Activated naive CD8-positive, alpha-beta T cell treated with anti-CD3 and anti-CD28 coated beads for 36 hours (primary cell): ENCODE measurements at regions not wholly inside any gene's neighbourhood (a gene's known extent, or its start where the extent isn't known, plus 50 kb on each side); places are given as distances from the start of the nearest gene placed in this dataset.

Experiments
- DNase-seq: peaks from one replicate; pipeline ENCODE4 v3.0.0; 2021
- H3K27ac Mint-ChIP-seq: one replicate; pipeline ENCODE4 v1.8.0; 2022; ENCODE audit warnings: mild to moderate bottlenecking, moderate library complexity, mixed read lengths
- H3K27me3 Mint-ChIP-seq: one replicate; pipeline ENCODE4 v1.8.0; 2022; ENCODE audit warnings: mild to moderate bottlenecking, mixed read lengths
- H3K36me3 Mint-ChIP-seq: one replicate; pipeline ENCODE4 v1.8.0; 2021; ENCODE audit warnings: mild to moderate bottlenecking, mixed read lengths
- H3K4me1 Mint-ChIP-seq: one replicate; pipeline ENCODE4 v1.8.0; 2021; ENCODE audit warnings: mixed read lengths
- H3K4me3 Mint-ChIP-seq: one replicate; pipeline ENCODE4 v1.8.0; 2022; ENCODE audit warnings: mild to moderate bottlenecking, moderate library complexity, mixed read lengths
- H3K9me3 Mint-ChIP-seq: one replicate; pipeline ENCODE4 v1.8.0; 2022; ENCODE audit warnings: mixed read lengths

DNA sequence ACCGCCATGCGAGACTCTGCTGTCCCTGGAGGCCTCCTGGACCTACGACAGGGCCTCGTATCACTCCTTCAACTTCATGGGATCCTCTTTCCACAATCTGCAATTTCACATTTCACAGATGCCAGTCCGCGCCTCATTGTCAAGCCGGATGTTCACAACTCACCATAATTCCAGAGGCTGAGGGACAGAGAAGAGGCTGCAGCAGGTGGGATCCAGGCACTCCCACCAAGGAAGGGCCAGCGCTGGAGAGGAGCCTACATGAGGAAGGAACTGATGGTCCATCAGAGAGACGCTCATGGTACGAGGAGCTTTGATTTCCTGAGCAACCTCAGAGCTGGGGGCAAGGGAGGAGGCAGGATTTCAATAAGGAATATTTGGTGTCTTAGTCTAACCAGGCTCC, 495.0 kb downstream of the BRD1 start:
- Mint-ChIP-seq H3K27ac (no peak overlapping the region), H3K4me1 (no peaks in the 10 kb centered on the region), H3K27me3 (no peaks in the 10 kb centered on the region), H3K36me3 (no peaks in the 10 kb centered on the region), H3K9me3 (no peaks in the 10 kb centered on the region), H3K4me3 (no peak overlapping the region)
- no peak for DNase-seq

DNA sequence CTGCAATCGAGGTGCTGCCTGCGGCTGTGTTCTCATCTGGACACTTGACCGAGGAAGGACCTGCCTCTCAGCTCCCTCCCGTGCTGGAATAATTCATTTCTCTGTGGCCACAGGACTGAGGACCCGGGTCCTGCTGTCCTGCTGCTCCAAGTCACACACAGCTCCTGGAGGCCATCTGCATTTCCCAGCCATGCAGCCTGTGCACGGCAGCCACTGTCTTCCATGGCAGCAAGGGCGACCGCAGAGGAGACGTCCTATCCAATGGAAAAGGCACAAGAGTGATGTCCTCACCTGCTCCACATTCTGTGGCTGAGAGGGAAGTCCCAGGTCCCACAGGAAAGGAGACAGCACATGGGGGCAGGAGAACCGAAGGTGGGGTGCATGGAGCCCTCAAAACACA, 495.8 kb downstream of the BRD1 start:
- Mint-ChIP-seq H3K36me3 (no peaks in the 10 kb centered on the region), H3K27ac (no peak overlapping the region), H3K27me3 (no peaks in the 10 kb centered on the region), H3K4me1 (no peaks in the 10 kb centered on the region), H3K4me3 (no peak overlapping the region), H3K9me3 (peaks cover 4% of the 10 kb centered on the region)
- no peak for DNase-seq

DNA sequence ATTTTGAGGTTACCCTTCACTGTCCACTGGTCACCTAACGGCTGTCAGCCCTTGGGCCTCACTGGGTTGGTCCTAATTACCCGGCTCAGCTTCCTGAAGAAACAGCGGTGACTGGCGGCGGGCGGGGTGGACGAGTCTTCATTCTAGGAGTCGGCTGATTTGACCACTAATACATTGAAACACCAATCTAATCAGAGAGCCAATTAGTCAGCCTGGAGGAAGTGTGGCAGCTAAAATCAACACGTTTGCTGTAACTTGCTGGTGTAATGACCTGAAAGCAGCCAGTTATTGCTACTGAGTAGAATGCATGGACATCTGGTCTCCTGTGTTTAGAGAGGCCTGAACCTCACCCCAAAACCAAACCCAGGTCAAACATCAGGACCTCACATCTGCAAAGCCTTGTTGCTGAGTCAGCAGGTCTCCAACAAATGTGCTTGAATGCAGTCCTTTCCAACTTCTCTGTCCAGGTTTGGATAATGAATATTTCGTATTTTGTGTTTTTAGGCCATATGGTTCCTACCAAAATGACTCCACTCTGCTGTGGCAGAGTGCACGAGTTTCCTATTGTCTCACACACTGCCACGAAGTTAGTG, 496.4 kb downstream of the BRD1 start:
- no peak for DNase-seq
- H3K4me3 Mint-ChIP-seq: no peak overlapping the region
- peaks cover 4% of the 10 kb centered on the region for H3K9me3 Mint-ChIP-seq
- no peak overlapping the region for H3K27ac Mint-ChIP-seq
- H3K36me3 Mint-ChIP-seq: no peaks in the 10 kb centered on the region
- no peaks in the 10 kb centered on the region for H3K27me3 Mint-ChIP-seq
- H3K4me1 Mint-ChIP-seq: no peaks in the 10 kb centered on the region

DNA sequence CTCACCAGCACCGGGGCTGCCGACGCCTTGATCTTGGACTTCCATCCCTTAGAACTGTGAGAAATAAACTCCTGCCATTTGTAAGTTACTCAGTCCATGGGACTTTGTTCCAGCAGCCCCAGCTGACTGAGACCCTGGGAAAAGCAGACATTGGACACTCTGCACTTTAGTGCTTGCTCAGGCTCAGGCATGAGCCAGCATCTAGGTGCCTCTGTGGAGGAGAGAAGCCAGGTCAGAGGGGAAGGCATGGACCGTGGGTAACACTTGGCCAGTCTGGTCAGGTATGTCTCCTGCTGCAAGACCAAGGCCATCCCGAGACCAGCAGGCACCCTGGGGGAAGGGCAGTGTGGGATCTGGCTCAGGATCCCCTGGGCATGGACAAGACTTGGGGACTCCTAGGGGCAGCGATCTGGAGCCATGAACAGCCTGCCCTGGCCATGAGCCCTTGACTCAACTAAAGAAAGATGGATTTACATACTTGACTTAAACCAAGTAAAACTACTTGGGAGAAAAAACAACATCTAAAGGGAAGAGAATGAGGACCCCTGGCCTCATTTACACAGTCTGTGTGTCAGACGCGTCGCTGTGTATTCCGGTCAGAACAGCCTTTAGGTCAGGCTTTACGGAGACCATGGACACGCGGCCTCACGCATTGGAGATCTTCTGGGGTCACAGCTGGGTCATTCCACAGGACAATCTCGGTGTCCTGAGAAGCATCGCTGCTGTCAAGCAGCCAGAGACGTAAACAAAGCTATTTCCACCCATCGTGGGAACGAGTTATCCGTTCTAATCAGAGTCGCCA, 497.1 kb downstream of the BRD1 start:
- Mint-ChIP-seq H3K4me1 (no peaks in the 10 kb centered on the region), H3K9me3 (peaks cover 4% of the 10 kb centered on the region), H3K27ac (no peak overlapping the region), H3K27me3 (no peaks in the 10 kb centered on the region), H3K36me3 (no peaks in the 10 kb centered on the region), H3K4me3 (no peak overlapping the region)
- no peak for DNase-seq

DNA sequence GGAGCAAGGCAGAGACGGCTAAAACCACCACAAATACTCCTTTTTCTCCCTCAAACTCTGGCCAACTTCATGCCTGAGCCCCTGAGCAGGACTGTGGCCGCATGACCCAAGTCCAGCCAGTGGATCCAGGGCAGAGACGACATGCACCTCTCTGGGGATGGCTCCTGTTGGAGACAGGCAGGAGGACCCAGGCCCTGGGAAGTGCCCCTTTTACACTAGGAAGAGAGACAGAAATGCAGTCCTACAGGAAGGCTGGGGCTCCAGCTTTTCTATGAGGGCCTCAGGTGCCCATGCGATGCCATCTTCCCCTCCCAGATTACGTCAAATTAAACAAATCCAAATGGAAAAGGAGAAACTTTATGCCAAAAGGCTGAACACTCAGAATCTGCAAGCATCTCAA, 498.0 kb downstream of the BRD1 start:
- H3K27ac Mint-ChIP-seq: no peak overlapping the region
- no peak overlapping the region for H3K4me3 Mint-ChIP-seq
- H3K9me3 Mint-ChIP-seq: peaks cover 4% of the 10 kb centered on the region
- DNase-seq: no peak
- no peaks in the 10 kb centered on the region for H3K27me3 Mint-ChIP-seq
- no peaks in the 10 kb centered on the region for H3K4me1 Mint-ChIP-seq
- no peaks in the 10 kb centered on the region for H3K36me3 Mint-ChIP-seq

DNA sequence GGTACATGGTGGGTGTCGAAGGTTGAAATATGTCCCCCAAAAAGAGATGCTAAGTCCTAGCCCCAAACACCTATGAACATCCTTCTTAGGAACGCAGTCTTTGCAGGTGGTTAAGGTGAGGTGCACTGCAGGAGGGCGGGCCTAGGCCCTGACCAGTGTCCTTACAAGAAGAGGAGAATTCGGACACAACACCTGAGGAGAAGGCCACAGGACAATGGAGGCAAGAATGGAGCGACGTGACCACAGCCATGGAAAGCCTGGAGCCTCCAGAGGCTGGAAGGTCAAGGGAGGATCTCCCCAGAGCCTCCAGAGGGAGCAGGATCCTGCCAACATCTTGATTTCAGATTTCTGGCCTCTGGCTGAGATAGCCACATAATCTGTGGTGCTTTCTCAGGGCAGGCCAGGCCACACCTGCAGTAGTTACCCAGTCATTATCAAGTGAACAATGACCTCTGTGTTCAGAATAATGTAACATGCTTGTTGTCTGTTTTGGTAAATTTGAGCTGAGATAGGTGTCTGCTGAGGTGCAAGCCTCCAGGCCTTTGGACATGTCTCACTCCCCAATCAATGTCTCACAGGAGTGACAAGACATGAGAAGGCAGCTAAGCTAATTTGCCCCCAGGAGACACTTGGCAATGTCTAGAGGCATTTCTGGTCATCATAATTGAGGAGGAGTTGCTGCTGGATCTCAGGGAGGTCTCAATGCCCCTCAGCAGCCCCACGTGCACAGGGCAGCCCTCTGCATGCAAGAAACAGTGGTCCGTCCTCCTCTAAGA, 498.9 kb downstream of the BRD1 start:
- no peak for DNase-seq
- H3K27me3 Mint-ChIP-seq: no peaks in the 10 kb centered on the region

DNA sequence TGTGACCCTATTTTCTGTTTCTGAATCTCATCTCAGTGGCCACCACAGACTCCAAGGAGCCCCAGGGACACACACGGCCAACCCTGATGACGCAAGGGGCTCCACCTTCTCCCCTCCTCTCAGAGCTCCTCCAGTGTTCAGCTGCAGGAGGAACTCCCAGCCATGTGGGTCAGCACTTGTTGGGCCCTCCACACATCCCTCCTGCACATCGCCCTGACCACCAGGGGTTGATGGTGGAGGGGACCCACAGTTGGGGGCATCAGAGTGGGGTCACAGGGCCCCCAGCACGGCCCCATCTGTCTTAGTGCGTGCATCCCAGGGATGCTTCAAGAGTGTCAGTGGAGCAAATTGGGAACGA, 499.6 kb downstream of the BRD1 start:
- Mint-ChIP-seq H3K27ac (no peak overlapping the region), H3K36me3 (no peaks in the 10 kb centered on the region), H3K9me3 (peaks cover 4% of the 10 kb centered on the region), H3K4me3 (no peak overlapping the region), H3K27me3 (peaks cover 4% of the 10 kb centered on the region), H3K4me1 (no peaks in the 10 kb centered on the region)
- DNase-seq: no peak

More for the DNA sequence above, 498.9 kb downstream of the BRD1 start:
- Mint-ChIP-seq H3K27ac (no peak overlapping the region), H3K4me1 (no peaks in the 10 kb centered on the region), H3K9me3 (peaks cover 4% of the 10 kb centered on the region), H3K4me3 (no peak overlapping the region), H3K36me3 (no peaks in the 10 kb centered on the region)

DNA sequence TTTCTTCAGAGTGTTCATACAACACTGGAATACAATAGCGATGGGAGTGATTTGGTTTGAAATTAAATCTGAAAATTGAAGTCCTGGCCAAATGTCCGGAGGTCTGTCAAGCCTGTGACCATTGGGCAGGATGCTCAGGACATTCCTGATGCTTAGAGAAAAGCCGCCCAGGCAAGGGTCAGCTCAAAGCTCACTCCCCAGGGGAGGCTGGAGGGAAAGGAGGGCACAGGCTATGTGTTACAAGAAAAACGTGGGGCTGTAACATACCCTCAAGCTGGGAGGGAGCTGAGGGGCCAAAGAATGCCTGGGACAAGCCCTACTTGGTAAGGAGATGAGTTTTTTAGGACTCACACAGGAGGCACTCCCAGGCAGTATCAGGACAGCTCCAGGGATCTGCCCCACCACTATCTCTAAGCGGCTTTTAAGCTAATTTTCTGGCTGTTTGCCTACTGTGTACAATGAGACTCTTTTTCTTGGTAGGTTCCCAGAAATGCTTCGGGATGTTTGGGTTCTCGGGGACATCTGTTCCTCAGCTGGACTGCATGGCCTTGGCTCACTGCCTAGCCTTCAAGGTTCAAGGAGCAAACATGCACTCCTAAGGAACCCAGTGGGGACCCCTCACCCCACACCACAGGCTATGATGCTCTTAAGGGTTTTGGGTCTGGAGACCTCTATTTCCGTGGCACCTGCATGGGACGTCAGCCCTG, 500.1 kb downstream of the BRD1 start:
- no peak for DNase-seq
- no peaks in the 10 kb centered on the region for H3K4me1 Mint-ChIP-seq
- peaks cover 4% of the 10 kb centered on the region for H3K9me3 Mint-ChIP-seq
- H3K36me3 Mint-ChIP-seq: no peaks in the 10 kb centered on the region
- H3K4me3 Mint-ChIP-seq: no peak overlapping the region
- H3K27ac Mint-ChIP-seq: no peak overlapping the region
- H3K27me3 Mint-ChIP-seq: peaks cover 7% of the 10 kb centered on the region

DNA sequence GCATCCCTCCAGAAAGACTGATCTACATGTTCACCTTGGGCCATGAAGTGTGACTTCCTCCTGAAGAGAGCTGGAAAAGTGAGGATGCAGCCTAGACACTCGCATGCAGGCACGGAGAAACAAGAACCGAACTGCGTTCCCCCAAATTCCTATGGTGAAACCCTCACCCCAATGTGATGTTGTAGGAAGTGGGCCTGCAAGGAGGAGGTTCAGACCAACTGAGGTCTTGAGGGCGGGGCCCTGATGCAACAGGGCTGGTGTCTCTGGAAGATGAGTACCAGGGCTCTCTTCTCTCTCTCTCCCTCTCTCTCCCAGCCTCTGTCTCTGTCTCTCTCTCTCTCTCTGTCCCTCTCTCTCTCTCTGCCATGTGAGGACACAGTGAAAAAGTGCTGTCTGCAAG, 501.1 kb downstream of the BRD1 start:
- H3K27me3 Mint-ChIP-seq: peaks cover 15% of the 10 kb centered on the region
- no peak overlapping the region for H3K27ac Mint-ChIP-seq
- H3K9me3 Mint-ChIP-seq: peaks cover 4% of the 10 kb centered on the region
- no peaks in the 10 kb centered on the region for H3K36me3 Mint-ChIP-seq
- no peak for DNase-seq
- H3K4me3 Mint-ChIP-seq: no peak overlapping the region
- H3K4me1 Mint-ChIP-seq: no peaks in the 10 kb centered on the region

DNA sequence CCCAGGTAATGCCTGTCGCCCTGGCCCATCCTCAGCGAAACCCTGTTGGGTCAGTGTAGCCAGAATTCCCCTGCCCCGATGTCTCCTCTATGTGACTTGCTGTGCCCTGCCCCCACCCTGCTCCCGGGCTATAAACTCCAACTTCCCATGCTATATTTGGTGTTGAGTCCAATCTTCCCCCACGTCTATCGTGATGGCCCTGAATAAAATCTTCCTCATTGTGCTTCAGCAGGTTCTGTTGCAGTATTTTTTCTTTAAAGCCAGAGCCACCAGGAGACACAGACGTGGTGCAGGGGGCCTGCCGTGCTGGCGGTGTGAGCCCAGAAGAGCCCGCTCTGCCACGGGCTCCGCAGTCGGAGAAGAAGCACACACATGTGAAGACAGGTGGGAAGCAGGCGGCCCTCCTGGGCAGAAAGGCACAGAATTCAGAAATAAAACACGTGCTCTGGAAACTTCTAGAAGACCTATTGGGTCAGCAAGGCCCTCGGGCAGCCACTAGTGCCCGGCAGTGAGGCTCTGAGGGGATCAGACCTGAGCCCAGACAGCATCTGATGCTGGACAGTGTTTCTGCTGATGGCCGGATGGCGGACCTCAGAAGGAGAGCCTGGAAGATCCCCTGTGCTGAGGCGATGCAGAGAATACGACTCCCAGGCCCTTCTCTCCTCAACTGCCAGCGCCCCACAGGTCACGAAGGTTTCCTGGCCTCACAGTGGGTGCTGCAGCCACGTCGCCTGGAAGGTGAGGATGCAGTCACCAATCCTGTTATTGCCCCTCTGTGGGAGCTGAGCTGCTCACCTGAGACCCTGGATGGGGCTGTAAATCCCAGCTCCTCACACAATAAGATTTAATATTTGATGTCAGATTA, 501.9 kb downstream of the BRD1 start:
- H3K27ac Mint-ChIP-seq: no peak overlapping the region
- no peaks in the 10 kb centered on the region for H3K36me3 Mint-ChIP-seq
- no peak overlapping the region for H3K4me3 Mint-ChIP-seq
- no peak for DNase-seq
- H3K9me3 Mint-ChIP-seq: peaks cover 4% of the 10 kb centered on the region
- H3K27me3 Mint-ChIP-seq: peaks cover 16% of the 10 kb centered on the region
- H3K4me1 Mint-ChIP-seq: no peaks in the 10 kb centered on the region

DNA sequence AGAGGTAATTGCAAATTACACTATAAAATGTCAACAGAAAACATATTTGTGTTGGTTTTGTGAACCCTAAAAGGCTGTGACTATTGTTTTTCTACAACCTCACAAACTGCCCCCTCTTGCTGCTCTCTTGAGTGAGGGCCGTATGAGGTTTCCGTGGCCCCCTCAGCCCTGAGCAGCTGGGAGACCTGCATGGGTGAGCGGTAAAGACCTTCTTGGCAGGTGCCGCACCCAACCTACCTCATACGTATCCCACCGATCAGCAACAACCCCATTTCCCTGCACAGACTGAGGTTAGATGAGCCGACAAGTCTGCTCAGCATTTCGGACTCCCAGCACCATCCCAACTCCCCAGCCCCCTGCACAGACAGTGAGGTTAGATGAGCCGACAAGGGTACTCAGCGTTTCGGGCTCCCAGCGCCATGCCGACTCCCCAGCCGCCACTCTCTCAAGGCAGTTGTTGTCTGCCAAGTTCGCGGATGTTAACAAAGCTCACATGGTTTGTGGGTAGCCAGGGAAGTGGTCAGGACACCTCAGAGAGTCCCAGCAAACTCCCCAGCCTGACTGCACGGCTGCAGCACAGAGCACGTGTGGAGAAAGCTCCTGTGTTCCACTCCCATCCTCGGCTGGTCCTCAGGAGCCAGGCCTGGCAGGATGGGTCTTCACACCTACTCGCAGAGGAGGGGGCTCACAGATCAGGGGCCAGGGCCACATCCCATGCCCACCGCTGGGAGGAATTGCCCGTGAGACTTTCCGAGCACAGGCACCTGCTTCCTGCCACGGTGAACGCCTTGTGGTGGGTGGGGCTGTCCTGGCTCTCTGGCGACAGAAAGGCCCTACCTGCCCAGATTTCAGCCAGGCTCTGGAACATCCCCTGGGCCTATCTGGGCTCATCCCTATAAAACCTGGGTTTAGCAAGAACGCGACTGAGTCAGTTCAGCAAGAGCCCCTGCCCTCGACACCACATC, 502.9 kb downstream of the BRD1 start:
- Mint-ChIP-seq H3K36me3 (no peaks in the 10 kb centered on the region), H3K4me1 (no peaks in the 10 kb centered on the region), H3K27me3 (peaks cover 22% of the 10 kb centered on the region), H3K27ac (no peak overlapping the region), H3K4me3 (no peak overlapping the region), H3K9me3 (peaks cover 4% of the 10 kb centered on the region)
- DNase-seq: no peak

DNA sequence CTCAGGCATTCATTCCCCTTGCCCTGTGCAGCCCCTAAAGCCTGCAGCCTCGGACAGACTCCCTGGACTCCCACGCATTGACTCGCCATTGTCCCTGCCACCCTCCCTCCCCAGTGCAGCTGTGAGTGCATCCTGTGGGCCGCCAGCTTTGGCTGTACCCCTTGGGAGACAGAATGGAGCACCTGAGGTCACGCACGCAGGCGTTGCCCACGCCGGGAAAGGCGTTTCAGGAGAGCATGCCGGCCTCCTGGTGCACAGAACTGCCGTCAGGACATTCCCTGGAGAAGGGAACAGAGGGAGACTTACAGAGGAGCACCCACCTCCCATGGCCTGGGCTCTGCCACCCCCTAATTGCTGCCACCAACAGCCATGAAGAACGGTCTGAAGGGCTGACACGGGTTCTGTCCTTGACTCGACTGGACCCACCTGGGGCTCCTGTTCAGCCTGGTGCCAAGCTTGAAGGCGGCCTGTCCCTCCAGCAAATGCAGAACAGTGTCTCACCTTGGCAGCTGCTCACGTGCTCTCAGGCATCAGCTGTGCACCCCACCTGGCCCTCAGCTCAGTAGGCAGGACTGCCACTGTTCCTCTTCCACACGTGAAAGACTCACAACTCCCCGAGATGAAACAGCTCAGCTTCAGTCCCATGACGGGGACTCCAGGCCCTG, 503.8 kb downstream of the BRD1 start:
- Mint-ChIP-seq H3K4me1 (no peaks in the 10 kb centered on the region), H3K27me3 (peaks cover 31% of the 10 kb centered on the region), H3K27ac (no peak overlapping the region), H3K9me3 (peaks cover 4% of the 10 kb centered on the region), H3K36me3 (no peaks in the 10 kb centered on the region), H3K4me3 (no peak overlapping the region)
- no peak for DNase-seq
